HEK293 (cell line): ENCODE measurements at regions not wholly inside any gene's neighbourhood (a gene's known extent, or its start where the extent isn't known, plus 50 kb on each side); places are given as distances from the start of the nearest gene placed in this dataset.

Experiments used
- CTCF ChIP-seq: fragments of 450-650 bp; formaldehyde crosslinking; IDR thresholded peaks from 2 replicates; pipeline ENCODE4 v1.5.1; 2016; ENCODE audit warnings: missing biosample characterization, missing genetic modification characterization
- MYNN ChIP-seq: fragments of 450-650 bp; formaldehyde crosslinking; IDR thresholded peaks from 2 replicates; pipeline ENCODE4 v1.5.1; 2016; ENCODE audit warnings: missing biosample characterization, missing genetic modification characterization, borderline replicate concordance
- PBX3 ChIP-seq: sonication (generic); formaldehyde crosslinking; IDR thresholded peaks from 2 replicates; pipeline ENCODE4 v1.8.1; 2022; ENCODE audit warnings: mild to moderate bottlenecking, moderate library complexity, missing genetic modification reagents
- SALL2 ChIP-seq: fragments of 450-650 bp; formaldehyde crosslinking; IDR thresholded peaks from 2 replicates; pipeline ENCODE4 v1.5.0; 2017; ENCODE audit warnings: missing biosample characterization, mild to moderate bottlenecking, missing genetic modification characterization, borderline replicate concordance
- ZNF157 ChIP-seq: fragments of 450-650 bp; formaldehyde crosslinking; IDR thresholded peaks from 2 replicates; pipeline ENCODE4 v1.5.1; 2016; ENCODE audit warnings: missing biosample characterization, missing genetic modification characterization
- ZNF580 ChIP-seq: fragments of 450-650 bp; formaldehyde crosslinking; IDR thresholded peaks from 2 replicates; pipeline ENCODE4 v1.5.1; 2016; ENCODE audit warnings: missing biosample characterization, missing genetic modification characterization
- ZNF621 ChIP-seq: fragments of 450-650 bp; formaldehyde crosslinking; IDR thresholded peaks from 2 replicates; pipeline ENCODE4 v1.5.1; 2017; ENCODE audit warnings: missing biosample characterization, missing genetic modification characterization

- no peak for TF ChIP-seq ZNF157 (tag by site-specific recombination)
- TF ChIP-seq ZNF580 (tag by site-specific recombination) = no peak
- no peak for TF ChIP-seq ZNF621
- no peak for TF ChIP-seq PBX3 (CRISPR knock-in tag)
- TF ChIP-seq CTCF (tag by site-specific recombination) = no peak
- no peak for TF ChIP-seq MYNN (tag by site-specific recombination)
- no peak for TF ChIP-seq SALL2 (tag by site-specific recombination)
Observed at GRCh38 chr1:221336126-221336525, 405.8 kb downstream of the DUSP10 start.
